HEK293 (cell line): ENCODE measurements at regions not wholly inside any gene's neighbourhood (a gene's known extent, or its start where the extent isn't known, plus 50 kb on each side); places are given as distances from the start of the nearest gene placed in this dataset.

Experiments
- CTCF ChIP-seq: fragments of 450-650 bp; formaldehyde crosslinking; IDR thresholded peaks from 2 replicates; pipeline ENCODE4 v1.5.1; 2016; ENCODE audit warnings: missing biosample characterization, missing genetic modification characterization
- YY1 ChIP-seq: fragments of 450-650 bp; formaldehyde crosslinking; IDR thresholded peaks from 2 replicates; pipeline ENCODE4 v1.5.1; 2018; ENCODE audit warnings: missing biosample characterization, missing genetic modification characterization
- ZBTB1 ChIP-seq: fragments of 450-650 bp; formaldehyde crosslinking; IDR thresholded peaks from 2 replicates; pipeline ENCODE4 v1.5.1; 2016; ENCODE audit warnings: missing biosample characterization, missing genetic modification characterization
- ZNF23 ChIP-seq: fragments of 450-650 bp; formaldehyde crosslinking; IDR thresholded peaks from 2 replicates; pipeline ENCODE4 v1.5.1; 2016; ENCODE audit warnings: missing biosample characterization, missing genetic modification characterization, borderline replicate concordance
- ZNF274 ChIP-seq, 2 experiments: fragments of 200-500 bp in 1 of 2; fragments of 450-650 bp in 1 of 2; sonication (Bioruptor generic) in 1 of 2; formaldehyde crosslinking in 1 of 2; IDR thresholded peaks; 2 replicates each; pipeline versions ENCODE4 v1.5.1 to v1.6.1; 2014 to 2016; ENCODE audit warnings: borderline replicate concordance in 1 of 2, inconsistent platforms in 1 of 2, low read length in 1 of 2, missing biosample characterization in 1 of 2, missing genetic modification characterization in 1 of 2
- ZNF416 ChIP-seq: fragments of 450-650 bp; formaldehyde crosslinking; IDR thresholded peaks from 2 replicates; pipeline ENCODE4 v1.5.1; 2016; ENCODE audit warnings: missing biosample characterization, missing genetic modification characterization
- ZNF48 ChIP-seq: fragments of 450-650 bp; formaldehyde crosslinking; IDR thresholded peaks from 2 replicates; pipeline ENCODE4 v1.5.1; 2016; ENCODE audit warnings: missing biosample characterization, missing genetic modification characterization
- ZNF623 ChIP-seq: fragments of 450-650 bp; formaldehyde crosslinking; IDR thresholded peaks from 2 replicates; pipeline ENCODE4 v1.5.1; 2016; ENCODE audit warnings: missing biosample characterization, missing genetic modification characterization
- ZNF677 ChIP-seq: fragments of 450-650 bp; IDR thresholded peaks from 2 replicates; pipeline ENCODE4 v1.5.0; 2018; ENCODE audit warnings: missing biosample characterization, mild to moderate bottlenecking, missing genetic modification characterization, moderate library complexity
- ZNF701 ChIP-seq: fragments of 450-650 bp; formaldehyde crosslinking; IDR thresholded peaks from 2 replicates; pipeline ENCODE4 v1.5.1; 2016; ENCODE audit warnings: missing biosample characterization, missing genetic modification characterization
- ZNF768 ChIP-seq: fragments of 450-650 bp; formaldehyde crosslinking; IDR thresholded peaks from 2 replicates; pipeline ENCODE4 v1.5.1; 2018; ENCODE audit warnings: missing biosample characterization, mild to moderate bottlenecking, missing genetic modification characterization
- TF ChIP-seq, protein P1 (sequence below): fragments of 450-650 bp; formaldehyde crosslinking; IDR thresholded peaks from 2 replicates; pipeline ENCODE4 v1.5.1; 2016; ENCODE audit warnings: missing biosample characterization, missing genetic modification characterization
- TF ChIP-seq, protein P2 (sequence below): fragments of 450-650 bp; formaldehyde crosslinking; IDR thresholded peaks from 2 replicates; pipeline ENCODE4 v1.5.1; 2016; ENCODE audit warnings: missing biosample characterization, missing genetic modification characterization
- TF ChIP-seq, protein P3 (sequence below): fragments of 450-650 bp; formaldehyde crosslinking; IDR thresholded peaks from 2 replicates; pipeline ENCODE4 v1.5.1; 2016; ENCODE audit warnings: missing biosample characterization, missing genetic modification characterization

GRCh38 chr4:25580633-25581467, 74.8 kb upstream of the SLC34A2 start:
- TF ChIP-seq, protein P1, sequence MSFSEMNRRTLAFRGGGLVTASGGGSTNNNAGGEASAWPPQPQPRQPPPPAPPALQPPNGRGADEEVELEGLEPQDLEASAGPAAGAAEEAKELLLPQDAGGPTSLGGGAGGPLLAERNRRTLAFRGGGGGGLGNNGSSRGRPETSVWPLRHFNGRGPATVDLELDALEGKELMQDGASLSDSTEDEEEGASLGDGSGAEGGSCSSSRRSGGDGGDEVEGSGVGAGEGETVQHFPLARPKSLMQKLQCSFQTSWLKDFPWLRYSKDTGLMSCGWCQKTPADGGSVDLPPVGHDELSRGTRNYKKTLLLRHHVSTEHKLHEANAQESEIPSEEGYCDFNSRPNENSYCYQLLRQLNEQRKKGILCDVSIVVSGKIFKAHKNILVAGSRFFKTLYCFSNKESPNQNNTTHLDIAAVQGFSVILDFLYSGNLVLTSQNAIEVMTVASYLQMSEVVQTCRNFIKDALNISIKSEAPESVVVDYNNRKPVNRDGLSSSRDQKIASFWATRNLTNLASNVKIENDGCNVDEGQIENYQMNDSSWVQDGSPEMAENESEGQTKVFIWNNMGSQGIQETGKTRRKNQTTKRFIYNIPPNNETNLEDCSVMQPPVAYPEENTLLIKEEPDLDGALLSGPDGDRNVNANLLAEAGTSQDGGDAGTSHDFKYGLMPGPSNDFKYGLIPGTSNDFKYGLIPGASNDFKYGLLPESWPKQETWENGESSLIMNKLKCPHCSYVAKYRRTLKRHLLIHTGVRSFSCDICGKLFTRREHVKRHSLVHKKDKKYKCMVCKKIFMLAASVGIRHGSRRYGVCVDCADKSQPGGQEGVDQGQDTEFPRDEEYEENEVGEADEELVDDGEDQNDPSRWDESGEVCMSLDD (tag by site-specific recombination): no peak
- TF ChIP-seq CTCF (tag by site-specific recombination): no peak
- no peak for TF ChIP-seq ZNF701 (tag by site-specific recombination)
- TF ChIP-seq, protein P2, sequence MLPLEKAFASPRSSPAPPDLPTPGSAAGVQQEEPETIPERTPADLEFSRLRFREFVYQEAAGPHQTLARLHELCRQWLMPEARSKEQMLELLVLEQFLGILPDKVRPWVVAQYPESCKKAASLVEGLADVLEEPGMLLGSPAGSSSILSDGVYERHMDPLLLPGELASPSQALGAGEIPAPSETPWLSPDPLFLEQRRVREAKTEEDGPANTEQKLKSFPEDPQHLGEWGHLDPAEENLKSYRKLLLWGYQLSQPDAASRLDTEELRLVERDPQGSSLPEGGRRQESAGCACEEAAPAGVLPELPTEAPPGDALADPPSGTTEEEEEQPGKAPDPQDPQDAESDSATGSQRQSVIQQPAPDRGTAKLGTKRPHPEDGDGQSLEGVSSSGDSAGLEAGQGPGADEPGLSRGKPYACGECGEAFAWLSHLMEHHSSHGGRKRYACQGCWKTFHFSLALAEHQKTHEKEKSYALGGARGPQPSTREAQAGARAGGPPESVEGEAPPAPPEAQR (tag by site-specific recombination): no peak
- TF ChIP-seq ZNF416 (tag by site-specific recombination): no peak
- TF ChIP-seq ZNF274 (IDR thresholded peaks at IDR 0.05; ENCODE audit: low read length): no peak
- no peak for TF ChIP-seq ZNF274 (tag by site-specific recombination; IDR thresholded peaks at IDR 0.05; ENCODE audit: borderline replicate concordance)
- TF ChIP-seq ZNF48: no peak
- no peak for TF ChIP-seq YY1 (tag by site-specific recombination)
- TF ChIP-seq ZNF768: no peak
- no peak for TF ChIP-seq ZNF677
- TF ChIP-seq, protein P3, sequence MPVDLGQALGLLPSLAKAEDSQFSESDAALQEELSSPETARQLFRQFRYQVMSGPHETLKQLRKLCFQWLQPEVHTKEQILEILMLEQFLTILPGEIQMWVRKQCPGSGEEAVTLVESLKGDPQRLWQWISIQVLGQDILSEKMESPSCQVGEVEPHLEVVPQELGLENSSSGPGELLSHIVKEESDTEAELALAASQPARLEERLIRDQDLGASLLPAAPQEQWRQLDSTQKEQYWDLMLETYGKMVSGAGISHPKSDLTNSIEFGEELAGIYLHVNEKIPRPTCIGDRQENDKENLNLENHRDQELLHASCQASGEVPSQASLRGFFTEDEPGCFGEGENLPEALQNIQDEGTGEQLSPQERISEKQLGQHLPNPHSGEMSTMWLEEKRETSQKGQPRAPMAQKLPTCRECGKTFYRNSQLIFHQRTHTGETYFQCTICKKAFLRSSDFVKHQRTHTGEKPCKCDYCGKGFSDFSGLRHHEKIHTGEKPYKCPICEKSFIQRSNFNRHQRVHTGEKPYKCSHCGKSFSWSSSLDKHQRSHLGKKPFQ (tag by site-specific recombination): no peak
- TF ChIP-seq ZNF623 (tag by site-specific recombination): no peak
- no peak for TF ChIP-seq ZBTB1 (tag by site-specific recombination)
- TF ChIP-seq ZNF23 (tag by site-specific recombination): no peak
